ENCODE measurements at regions not wholly inside any gene's neighbourhood (a gene's known extent, or its start where the extent isn't known, plus 50 kb on each side); places are given as distances from the start of the nearest gene placed in this dataset.

DNA sequence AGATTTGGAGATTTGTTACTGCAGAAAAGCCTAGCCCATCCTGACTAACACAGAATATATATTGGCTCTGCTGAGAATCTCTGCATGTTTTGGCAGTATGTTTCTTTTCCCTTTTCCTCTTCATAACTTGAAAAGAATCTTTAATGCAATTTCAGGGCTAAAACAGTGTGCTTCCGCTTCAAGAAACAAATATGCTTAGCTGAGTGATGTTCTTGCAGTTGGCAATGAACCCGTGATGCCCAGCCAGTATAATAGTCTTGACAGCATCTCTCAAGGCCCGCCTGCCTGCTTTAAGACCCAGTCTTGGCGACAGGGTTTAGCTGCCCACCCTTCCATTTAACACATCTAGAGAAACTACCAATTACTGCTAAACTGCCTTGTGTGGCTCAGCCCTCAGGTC is 184.5 kb downstream of the INO80D start:
- Histone ChIP-seq H3K4me1 (ENCODE audit: control insufficient read depth, insufficient read depth, low read length) (no peaks in the 10 kb centered on the region), H3K27me3 (ENCODE audit: control insufficient read depth, insufficient read depth, low read length) (peaks cover 2% of the 10 kb centered on the region), H3K27ac (ENCODE audit: low read length) (no peak overlapping the region), H3K4me3 (ENCODE audit: low read depth in 2 of 2, low read length in 2 of 2) (no peak overlapping the region), H3K36me3 (ENCODE audit: control insufficient read depth, insufficient read depth, low read length) (no peaks in the 10 kb centered on the region), H3K9me3 (ENCODE audit: control insufficient read depth, insufficient read depth, low read depth, low read length) (no peaks in the 10 kb centered on the region)
- DNase-seq (ENCODE audit: low read depth, low spot score) (no peak), ATAC-seq (no peak)
- ChIA-PET CTCF (no interaction called here), POLR2A (no interaction called here)
- intact Hi-C loops (cut with micrococcal nuclease; ENCODE audit: unreplicated experiment), result no loop called here
- in situ Hi-C loops (cut with HindIII; ENCODE audit: low pct_unique_long_range_greater_than_20kb, low sequenced_read_pairs), result no loop called here
- BruUV-seq (replicated peaks), result no TSS peak
- TF ChIP-seq REST (IDR thresholded peaks at IDR 0.05; ENCODE audit: insufficient read depth in 1 of 2, low read depth in 2 of 2, low read length in 1 of 2) (no peak), POLR2AphosphoS5 (IDR thresholded peaks at IDR 0.05; ENCODE audit: low read depth, low read length) (no peak), TCF7L2 (IDR thresholded peaks at IDR 0.05; ENCODE audit: low read depth, low read length) (no peak), CTCF (IDR thresholded peaks at IDR 0.05) (no peak)

DNA sequence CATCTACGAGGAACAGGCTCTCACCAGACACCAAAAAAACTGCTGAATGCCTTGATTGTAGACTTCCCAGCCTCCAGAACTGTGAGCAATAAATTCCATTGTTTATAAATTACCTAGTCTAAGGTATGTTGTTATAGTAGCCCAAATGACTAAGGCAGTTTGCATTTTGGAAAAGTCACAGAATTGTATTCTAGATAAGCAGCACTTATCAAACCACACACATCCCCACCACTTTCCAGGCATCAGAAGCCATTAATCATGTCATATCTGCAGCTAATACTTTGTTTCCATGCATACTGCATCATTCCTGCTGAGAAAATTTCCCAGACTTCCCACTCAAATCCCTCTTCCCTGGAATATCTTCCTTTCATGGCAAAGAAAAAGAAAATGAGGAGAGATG is 187.2 kb downstream of the INO80D start:
- in situ Hi-C loops (cut with HindIII; ENCODE audit: low pct_unique_long_range_greater_than_20kb, low sequenced_read_pairs) (no loop called here), intact Hi-C loops (cut with micrococcal nuclease; ENCODE audit: unreplicated experiment) (no loop called here)
- BruUV-seq (replicated peaks), result no TSS peak
- Histone ChIP-seq H3K4me1 (ENCODE audit: control insufficient read depth, insufficient read depth, low read length) (no peaks in the 10 kb centered on the region), H3K27me3 (ENCODE audit: control insufficient read depth, insufficient read depth, low read length) (peaks cover 6% of the 10 kb centered on the region), H3K4me3 (ENCODE audit: low read depth in 2 of 2, low read length in 2 of 2) (no peak overlapping the region), H3K27ac (ENCODE audit: low read length) (no peak overlapping the region), H3K36me3 (ENCODE audit: control insufficient read depth, insufficient read depth, low read length) (no peaks in the 10 kb centered on the region), H3K9me3 (ENCODE audit: control insufficient read depth, insufficient read depth, low read depth, low read length) (no peaks in the 10 kb centered on the region)
- ATAC-seq, result no peak
- POLR2A ChIA-PET, result no interaction called here
- CTCF ChIA-PET, result no interaction called here
- no peak for DNase-seq (ENCODE audit: low read depth, low spot score)
- no peak for TF ChIP-seq TCF7L2 (IDR thresholded peaks at IDR 0.05; ENCODE audit: low read depth, low read length)
- no peak for TF ChIP-seq POLR2AphosphoS5 (IDR thresholded peaks at IDR 0.05; ENCODE audit: low read depth, low read length)
- no peak for TF ChIP-seq CTCF (IDR thresholded peaks at IDR 0.05)
- TF ChIP-seq SIN3A (IDR thresholded peaks at IDR 0.05; ENCODE audit: borderline replicate concordance, insufficient read depth, low read depth, low read length), result no peak
- no peak for TF ChIP-seq REST (IDR thresholded peaks at IDR 0.05; ENCODE audit: insufficient read depth in 1 of 2, low read depth in 2 of 2, low read length in 1 of 2)

All from Panc1 (cell line).